NB4 (cell line): ENCODE measurements at regions not wholly inside any gene's neighbourhood (a gene's known extent, or its start where the extent isn't known, plus 50 kb on each side); places are given as distances from the start of the nearest gene placed in this dataset.

Experiments
- CTCF ChIP-seq: IDR thresholded peaks from one replicate; pipeline ENCODE4 v1.5.1; 2012; ENCODE audit warnings: low read depth, low read length
- MYC ChIP-seq: IDR thresholded peaks from 2 replicates; pipeline ENCODE4 v1.6.1; 2011; ENCODE audit warnings: low read depth, low read length
- POLR2A ChIP-seq: IDR thresholded peaks from 2 replicates; pipeline ENCODE4 v1.6.1; 2011; ENCODE audit warnings: mild to moderate bottlenecking; ENCODE audit not compliant: insufficient read length; ENCODE audit errors: extremely low read depth
- TF ChIP-seq, protein P1 (sequence below): IDR thresholded peaks from 2 replicates; pipeline ENCODE4 v1.6.1; 2011; ENCODE audit warnings: low read depth, low read length

- TF ChIP-seq CTCF: no peak
- no peak for TF ChIP-seq MYC
- TF ChIP-seq POLR2A: no peak
- TF ChIP-seq, protein P1, sequence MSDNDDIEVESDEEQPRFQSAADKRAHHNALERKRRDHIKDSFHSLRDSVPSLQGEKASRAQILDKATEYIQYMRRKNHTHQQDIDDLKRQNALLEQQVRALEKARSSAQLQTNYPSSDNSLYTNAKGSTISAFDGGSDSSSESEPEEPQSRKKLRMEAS: no peak
Measured at GRCh38 chr1:14190508-14190907, 408.0 kb upstream of the KAZN start.
